A549 (cell line): ENCODE measurements at regions not wholly inside any gene's neighbourhood (a gene's known extent, or its start where the extent isn't known, plus 50 kb on each side); places are given as distances from the start of the nearest gene placed in this dataset.

Experiments used
- ATAC-seq, 2 experiments: fragments of 200-7000 bp in 1 of 2; fragments of >200 bp in 1 of 2; cut with Nextera tagmentation in 1 of 2; cut with Tn5 transposase in 1 of 2; 3 replicates each; pipeline versions ENCODE4 v1.8.0 to v1.9.1; 2018 to 2020; ENCODE audit warnings: mild to moderate bottlenecking in 1 of 2, moderate library complexity in 1 of 2
- CTCF ChIA-PET: fragments of 300-600 bp; sonication (Branson Sonifier 250); formaldehyde crosslinking; extraction: SDS; loops from one replicate; lab custom pipeline; 2021; ENCODE audit warnings: antibody characterized with exemption, inconsistent platforms; lab: Yijun Ruan, JAX
- POLR2A ChIA-PET: fragments of 350-600 bp; formaldehyde crosslinking; extraction: SDS; loops from one replicate; lab custom pipeline; 2021; ENCODE audit warnings: antibody characterized with exemption, inconsistent platforms; lab: Yijun Ruan, JAX
- DNase-seq, 2 experiments: peaks; one replicate each; pipeline versions ENCODE4 v3.0.0 to v3.0.0-alpha.2; 2011 to 2016; ENCODE audit warnings: low read depth in 1 of 2, low spot score in 1 of 2
- FAIRE-seq: peaks from 2 replicates; lab custom pipeline; 2011; peaks lifted over from hg19 to GRCh38; lab: Jason Lieb, UNC
- H3K27ac ChIP-seq, 2 experiments: fragments of >200 bp; sonication (Bioruptor Twin); formaldehyde crosslinking; 3 replicates each; pipeline ENCODE4 v1.5.1; 2016 to 2017
- H3K4me1 ChIP-seq: fragments of >200 bp; sonication (Bioruptor Twin); formaldehyde crosslinking; 3 replicates; pipeline ENCODE4 v1.6.1; 2016
- H3K4me2 ChIP-seq: fragments of >200 bp; sonication (Bioruptor Twin); formaldehyde crosslinking; 3 replicates; pipeline ENCODE4 v1.6.1; 2016
- H3K4me3 ChIP-seq: fragments of >200 bp; sonication (Bioruptor Twin); formaldehyde crosslinking; 3 replicates; pipeline ENCODE4 v1.5.1; 2016
- H3K9me3 ChIP-seq: fragments of >200 bp; sonication (Bioruptor Twin); formaldehyde crosslinking; 3 replicates; pipeline ENCODE4 v1.6.1; 2016
- ATOH8 ChIP-seq: fragments of 250-450 bp; sonication (Bioruptor Pico); IDR thresholded peaks from 2 replicates; pipeline ENCODE4 v1.5.0; 2020; ENCODE audit warnings: low read depth, mild to moderate bottlenecking, moderate library complexity
- CBX2 ChIP-seq: fragments of 200-600 bp; sonication (generic); IDR thresholded peaks from 2 replicates; pipeline ENCODE4 v1.6.1; 2016; ENCODE audit warnings: low read depth, mild to moderate bottlenecking, borderline replicate concordance
- CBX8 ChIP-seq: fragments of 200-600 bp; sonication (generic); IDR thresholded peaks from 2 replicates; pipeline ENCODE4 v1.6.1; 2016
- CEBPB ChIP-seq, 2 experiments: fragments of >200 bp in 1 of 2; sonication (Bioruptor Twin) in 1 of 2; formaldehyde crosslinking in 1 of 2; IDR thresholded peaks; 2 replicates each; pipeline ENCODE4 v1.6.1; 2012 to 2016
- CHD4 ChIP-seq: fragments of 200-600 bp; sonication (generic); IDR thresholded peaks from 2 replicates; pipeline ENCODE4 v1.6.1; 2016; ENCODE audit warnings: antibody characterized with exemption, mild to moderate bottlenecking, borderline replicate concordance
- EHF ChIP-seq: fragments of 250-450 bp; sonication (Bioruptor Pico); IDR thresholded peaks from 2 replicates; pipeline ENCODE4 v1.5.0; 2020; ENCODE audit warnings: mild to moderate bottlenecking
- EHMT2 ChIP-seq: fragments of 200-600 bp; sonication (generic); IDR thresholded peaks from 2 replicates; pipeline ENCODE4 v1.6.1; 2016; ENCODE audit warnings: antibody characterized with exemption, low read depth, mild to moderate bottlenecking, moderate library complexity
- ELK1 ChIP-seq: fragments of 150-350 bp; IDR thresholded peaks from 2 replicates; pipeline ENCODE4 v1.6.1; 2014; ENCODE audit warnings: low read depth, mild to moderate bottlenecking, low read length
- EP300 ChIP-seq, 2 experiments: fragments of >200 bp; sonication (Bioruptor Twin); formaldehyde crosslinking; IDR thresholded peaks; 2 replicates in 1 of 2; 3 replicates in 1 of 2; pipeline ENCODE4 v1.6.1; 2016 to 2017
- FOXS1 ChIP-seq: fragments of 250-450 bp; sonication (Bioruptor Pico); IDR thresholded peaks from 2 replicates; pipeline ENCODE4 v1.5.0; 2020; ENCODE audit warnings: mild to moderate bottlenecking, moderate library complexity
- HES2 ChIP-seq: fragments of >200 bp; sonication (Bioruptor Twin); formaldehyde crosslinking; IDR thresholded peaks from 2 replicates; pipeline ENCODE4 v1.6.1; 2016
- HEYL ChIP-seq: fragments of 250-450 bp; sonication (Bioruptor Pico); IDR thresholded peaks from 2 replicates; pipeline ENCODE4 v1.8.0; 2021; ENCODE audit warnings: mild to moderate bottlenecking, moderate library complexity
- HOXB13 ChIP-seq: fragments of 250-450 bp; sonication (Bioruptor Pico); IDR thresholded peaks from 2 replicates; pipeline ENCODE4 v1.5.0; 2020; ENCODE audit warnings: low read depth, mild to moderate bottlenecking, moderate library complexity
- HOXB5 ChIP-seq: fragments of 250-450 bp; sonication (Bioruptor Pico); IDR thresholded peaks from 2 replicates; pipeline ENCODE4 v1.5.0; 2020; ENCODE audit warnings: mild to moderate bottlenecking, moderate library complexity
- JUN ChIP-seq, 2 experiments: fragments of >200 bp; sonication (Bioruptor Twin); formaldehyde crosslinking; IDR thresholded peaks; 2 replicates in 1 of 2; 3 replicates in 1 of 2; pipeline ENCODE4 v1.6.1; 2016 to 2017
- MAX ChIP-seq: IDR thresholded peaks from 2 replicates; pipeline ENCODE4 v1.6.1; 2012
- MAZ ChIP-seq: fragments of 150-350 bp; IDR thresholded peaks from 2 replicates; pipeline ENCODE4 v1.6.1; 2014; ENCODE audit warnings: antibody characterized with exemption, low read depth, low read length, borderline replicate concordance
- NFE2L2 ChIP-seq: fragments of 150-350 bp; conservative IDR thresholded peaks from 2 replicates; pipeline ENCODE4 v1.6.1; 2014; ENCODE audit warnings: low read length
- NPAS2 ChIP-seq: fragments of 250-450 bp; sonication (Bioruptor Pico); IDR thresholded peaks from 2 replicates; pipeline ENCODE4 v1.8.0; 2022; ENCODE audit warnings: mild to moderate bottlenecking, moderate library complexity, borderline replicate concordance
- NR3C1 ChIP-seq: fragments of >200 bp; sonication (Bioruptor Twin); formaldehyde crosslinking; IDR thresholded peaks from 3 replicates; pipeline ENCODE4 v1.6.1; 2017
- PBX3 ChIP-seq: IDR thresholded peaks from 2 replicates; pipeline ENCODE4 v1.6.1; 2012
- PHF8 ChIP-seq: fragments of 200-600 bp; sonication (generic); IDR thresholded peaks from 2 replicates; pipeline ENCODE4 v1.6.1; 2016; ENCODE audit warnings: low read depth, mild to moderate bottlenecking, antibody characterized with exemption, moderate library complexity, borderline replicate concordance
- POLR2A ChIP-seq: IDR thresholded peaks from 2 replicates; pipeline ENCODE4 v1.6.1; 2012; ENCODE audit warnings: mild to moderate bottlenecking, low read length
- RCOR1 ChIP-seq: fragments of 150-350 bp; IDR thresholded peaks from 2 replicates; pipeline ENCODE4 v1.6.1; 2014; ENCODE audit warnings: antibody characterized with exemption, low read length, low read depth
- REST ChIP-seq: fragments of 200-600 bp; sonication (generic); IDR thresholded peaks from 2 replicates; pipeline ENCODE4 v1.6.1; 2016; ENCODE audit warnings: antibody characterized with exemption, mild to moderate bottlenecking, moderate library complexity
- RFX5 ChIP-seq: fragments of 450-650 bp; IDR thresholded peaks from 2 replicates; pipeline ENCODE4 v1.7.1; 2014; ENCODE audit warnings: antibody characterized with exemption, mild to moderate bottlenecking, moderate library complexity
- SMC3 ChIP-seq: fragments of >200 bp; sonication (Bioruptor Twin); formaldehyde crosslinking; IDR thresholded peaks from 3 replicates; pipeline ENCODE4 v1.6.1; 2018; ENCODE audit warnings: inconsistent platforms
- TP53 ChIP-seq: fragments of 250-450 bp; sonication (Bioruptor Pico); IDR thresholded peaks from 2 replicates; pipeline ENCODE4 v1.5.0; 2021; ENCODE audit warnings: mild to moderate bottlenecking, moderate library complexity
- ZFP36 ChIP-seq: fragments of 450-650 bp; IDR thresholded peaks from 2 replicates; pipeline ENCODE4 v1.6.1; 2014; ENCODE audit warnings: borderline replicate concordance; ENCODE audit not compliant: partially characterized antibody
- ZSCAN20 ChIP-seq: fragments of 250-450 bp; sonication (Bioruptor Pico); IDR thresholded peaks from 2 replicates; pipeline ENCODE4 v1.8.0; 2022; ENCODE audit warnings: mild to moderate bottlenecking, moderate library complexity
- WGBS: methylation state at CpG from one replicate; pipeline ENCODE4 v1.1.6; 2017; ENCODE audit errors: missing lambda C conversion rate; 5-methylcytosine and 5-hydroxymethylcytosine counted together

- no peak for TF ChIP-seq TP53 (CRISPR knock-in tag)
- TF ChIP-seq HEYL (CRISPR knock-in tag): no peak
- TF ChIP-seq RCOR1: no peak
- no peak for TF ChIP-seq HOXB5 (CRISPR knock-in tag)
- no peak for TF ChIP-seq JUN (IDR thresholded peaks at IDR 0.05)
- no peak for TF ChIP-seq EHMT2
- no peak for TF ChIP-seq PBX3
- no peak for TF ChIP-seq ZFP36
- TF ChIP-seq HOXB13 (CRISPR knock-in tag): no peak
- TF ChIP-seq EHF (CRISPR knock-in tag): no peak
- TF ChIP-seq ZSCAN20 (CRISPR knock-in tag): no peak
- TF ChIP-seq CEBPB (IDR thresholded peaks at IDR 0.05): no peak
- no peak for TF ChIP-seq RFX5
- no peak for TF ChIP-seq MAX
- TF ChIP-seq CHD4: no peak
- no peak for TF ChIP-seq FOXS1 (CRISPR knock-in tag)
- no peak for TF ChIP-seq NR3C1
- no peak for TF ChIP-seq CBX2
- TF ChIP-seq REST: no peak
- FAIRE-seq: no peak
- DNase-seq: no peak
- no peaks in the 10 kb centered on the region for H3K4me1 ChIP-seq
- ChIA-PET POLR2A (no interaction called here), CTCF (no interaction called here)
- WGBS: 32% methylated on average over 3 of the region's 3 CpGs
- no peak overlapping the region for H3K27ac ChIP-seq
- no peaks in the 10 kb centered on the region for H3K9me3 ChIP-seq
- H3K4me2 ChIP-seq: no peak overlapping the region
- H3K4me3 ChIP-seq: no peak overlapping the region
- ATAC-seq: no peak
Observed at GRCh38 chr4:152161676-152162330, 374.1 kb downstream of the FBXW7 start.

- no peaks in the 10 kb centered on the region for H3K4me1 ChIP-seq
- no peak for FAIRE-seq
- H3K9me3 ChIP-seq: no peaks in the 10 kb centered on the region
- no peak overlapping the region for H3K4me3 ChIP-seq
- DNase-seq: no peak
- CTCF ChIA-PET: interaction anchor here (0.9 kb wide), 1 partner anchor 32 kb away, joined by 3 read pairs; no protein-coding TSS in a partner anchor
- H3K4me2 ChIP-seq: no peak overlapping the region
- POLR2A ChIA-PET: no interaction called here
- H3K27ac ChIP-seq: no peak overlapping the region
- ATAC-seq: no peak
- WGBS: 60% methylated on average over 13 of the region's 13 CpGs
- TF ChIP-seq HOXB5 (CRISPR knock-in tag) (no peak), ATOH8 (CRISPR knock-in tag) (no peak), EP300 (IDR thresholded peaks at IDR 0.05) (no peak), NFE2L2 (no peak), ELK1 (no peak), PBX3 (no peak), HOXB13 (CRISPR knock-in tag) (no peak), NPAS2 (CRISPR knock-in tag) (no peak), HES2 (no peak), HEYL (CRISPR knock-in tag) (no peak), SMC3 (no peak), POLR2A (no peak), PHF8 (no peak), RFX5 (no peak), CBX8 (no peak), MAZ (no peak)
Observed at GRCh38 chr4:152160225-152160800, 375.6 kb downstream of the FBXW7 start.
